MM.1S (cell line): ENCODE measurements at regions not wholly inside any gene's neighbourhood (a gene's known extent, or its start where the extent isn't known, plus 50 kb on each side); places are given as distances from the start of the nearest gene placed in this dataset.

ENCODE experiments used
- DNase-seq: peaks from one replicate; pipeline ENCODE4 v3.0.0-alpha.2; 2015
- H2AFZ ChIP-seq: fragments of 300-600 bp; sonication (generic); 2 replicates; pipeline ENCODE4 v1.6.0; 2016; ENCODE audit warnings: antibody characterized with exemption, low read length
- H3F3A ChIP-seq: fragments of 300-600 bp; sonication (generic); 2 replicates; pipeline ENCODE4 v1.6.1; 2016; ENCODE audit warnings: mild to moderate bottlenecking, antibody characterized with exemption, low read length, moderate library complexity, mixed read lengths; ENCODE audit not compliant: insufficient read depth
- H3K27ac ChIP-seq: fragments of 300-600 bp; sonication (generic); 2 replicates; pipeline ENCODE4 v1.5.1; 2016; ENCODE audit warnings: mild to moderate bottlenecking, low read length
- H3K27me3 ChIP-seq: fragments of 300-600 bp; sonication (generic); replicated peaks from 2 replicates; pipeline ENCODE4 v1.6.0; 2016; ENCODE audit warnings: low read length; ENCODE audit not compliant: insufficient read depth
- H3K36me3 ChIP-seq: fragments of 300-600 bp; sonication (generic); replicated peaks from 2 replicates; pipeline ENCODE4 v1.6.1; 2016; ENCODE audit warnings: mild to moderate bottlenecking, low read length, mixed read lengths; ENCODE audit not compliant: insufficient read depth
- H3K4me1 ChIP-seq: fragments of 300-600 bp; sonication (generic); 2 replicates; pipeline ENCODE4 v1.6.1; 2016; ENCODE audit warnings: low read length, mixed read lengths
- H3K4me2 ChIP-seq: fragments of 300-600 bp; sonication (generic); 2 replicates; pipeline ENCODE4 v1.6.0; 2016; ENCODE audit warnings: low read depth, low read length
- H3K4me3 ChIP-seq: fragments of 300-600 bp; sonication (generic); 2 replicates; pipeline ENCODE4 v1.5.1; 2016; ENCODE audit warnings: low read length, mixed read lengths
- H3K79me2 ChIP-seq: fragments of 300-600 bp; sonication (generic); 2 replicates; pipeline ENCODE4 v1.6.1; 2016; ENCODE audit warnings: mixed run types, low read length, mixed read lengths
- H3K9ac ChIP-seq: fragments of 300-600 bp; sonication (generic); 2 replicates; pipeline ENCODE4 v1.6.1; 2016; ENCODE audit warnings: low read length, mixed read lengths
- H3K9me2 ChIP-seq: fragments of 300-600 bp; sonication (generic); replicated peaks from 2 replicates; pipeline ENCODE4 v1.6.1; 2016; ENCODE audit warnings: mild to moderate bottlenecking, low read length, mixed read lengths; ENCODE audit not compliant: insufficient read depth
- H3K9me3 ChIP-seq: fragments of 300-600 bp; sonication (generic); replicated peaks from 2 replicates; pipeline ENCODE4 v1.6.1; 2016; ENCODE audit warnings: mild to moderate bottlenecking, low read length, mixed read lengths; ENCODE audit not compliant: insufficient read depth
- H4K20me1 ChIP-seq: fragments of 300-600 bp; sonication (generic); 2 replicates; pipeline ENCODE4 v1.6.1; 2016; ENCODE audit warnings: mild to moderate bottlenecking, low read length, moderate library complexity, mixed read lengths; ENCODE audit not compliant: insufficient read depth
- CTCF ChIP-seq: fragments of 300-600 bp; sonication (generic); IDR thresholded peaks from 2 replicates; pipeline ENCODE4 v1.5.1; 2016; ENCODE audit warnings: antibody characterized with exemption, low read length, mixed read lengths
- EZH2 ChIP-seq: fragments of 300-600 bp; sonication (generic); optimal IDR thresholded peaks from 2 replicates; pipeline ENCODE3; 2017; ENCODE audit warnings: low read depth, mild to moderate bottlenecking, antibody characterized with exemption, low read length, mixed read lengths
- EZH2phosphoT487 ChIP-seq: fragments of 300-600 bp; sonication (generic); IDR thresholded peaks from 2 replicates; pipeline ENCODE4 v1.6.1; 2018; ENCODE audit warnings: antibody characterized with exemption, low read length

- Histone ChIP-seq H3K4me1 (no peaks in the 10 kb centered on the region), H3K9me3 (no peaks in the 10 kb centered on the region), H4K20me1 (no peaks in the 10 kb centered on the region), H3K36me3 (no peaks in the 10 kb centered on the region), H3K9me2 (no peaks in the 10 kb centered on the region), H3K27me3 (no peaks in the 10 kb centered on the region), H3F3A (no peaks in the 10 kb centered on the region), H3K79me2 (no peaks in the 10 kb centered on the region), H3K4me2 (no peak overlapping the region), H3K9ac (no peak overlapping the region), H3K27ac (no peak overlapping the region), H3K4me3 (no peak overlapping the region), H2AFZ (no peak overlapping the region)
- DNase-seq, result no peak
- TF ChIP-seq EZH2phosphoT487, result no peak
- TF ChIP-seq EZH2, result no peak
- TF ChIP-seq CTCF, result no peak
Observed at GRCh38 chr20:16965401-16965800, 217.2 kb downstream of the OTOR start.

- H3K36me3 ChIP-seq, result no peaks in the 10 kb centered on the region
- no peak overlapping the region for H3K27ac ChIP-seq
- no peaks in the 10 kb centered on the region for H3K4me1 ChIP-seq
- H2AFZ ChIP-seq, result no peak overlapping the region
- no peaks in the 10 kb centered on the region for H4K20me1 ChIP-seq
- no peak for DNase-seq
- H3K9ac ChIP-seq, result no peak overlapping the region
- H3K9me3 ChIP-seq, result no peaks in the 10 kb centered on the region
- no peaks in the 10 kb centered on the region for H3F3A ChIP-seq
- H3K4me3 ChIP-seq, result no peak overlapping the region
- H3K4me2 ChIP-seq, result no peak overlapping the region
- TF ChIP-seq EZH2phosphoT487, result no peak
- no peaks in the 10 kb centered on the region for H3K9me2 ChIP-seq
- no peaks in the 10 kb centered on the region for H3K27me3 ChIP-seq
- H3K79me2 ChIP-seq, result no peaks in the 10 kb centered on the region
Observed at GRCh38 chr20:16966276-16966880, 218.2 kb downstream of the OTOR start.

GRCh38 chr20:16968099-16968498 is 219.9 kb downstream of the OTOR start:
- Histone ChIP-seq H3K27me3 (no peaks in the 10 kb centered on the region), H3K27ac (no peak overlapping the region), H3K79me2 (no peaks in the 10 kb centered on the region), H3K9me2 (no peaks in the 10 kb centered on the region), H2AFZ (no peak overlapping the region), H3K9ac (no peak overlapping the region), H3K4me1 (no peaks in the 10 kb centered on the region), H3K36me3 (no peaks in the 10 kb centered on the region), H3F3A (no peaks in the 10 kb centered on the region), H3K4me3 (no peak overlapping the region), H3K4me2 (no peak overlapping the region), H4K20me1 (no peaks in the 10 kb centered on the region), H3K9me3 (no peaks in the 10 kb centered on the region)
- no peak for DNase-seq
- TF ChIP-seq EZH2phosphoT487 (no peak), EZH2 (no peak), CTCF (no peak)

GRCh38 chr20:16970776-16971175 is 222.6 kb downstream of the OTOR start:
- Histone ChIP-seq H3K36me3 (no peaks in the 10 kb centered on the region), H3F3A (no peaks in the 10 kb centered on the region), H3K27me3 (no peaks in the 10 kb centered on the region), H3K9ac (no peak overlapping the region), H2AFZ (no peak overlapping the region), H3K4me2 (no peak overlapping the region), H3K79me2 (no peaks in the 10 kb centered on the region), H3K9me3 (no peaks in the 10 kb centered on the region), H4K20me1 (no peaks in the 10 kb centered on the region), H3K27ac (no peak overlapping the region), H3K4me1 (no peaks in the 10 kb centered on the region), H3K9me2 (no peaks in the 10 kb centered on the region), H3K4me3 (no peak overlapping the region)
- TF ChIP-seq EZH2 (no peak), EZH2phosphoT487 (no peak), CTCF (no peak)
- DNase-seq, result no peak
